Esophagus muscularis mucosa (tissue), 3 donors: ENCODE measurements at regions not wholly inside any gene's neighbourhood (a gene's known extent, or its start where the extent isn't known, plus 50 kb on each side); places are given as distances from the start of the nearest gene placed in this dataset.

Experiments used
- POLR2AphosphoS5 ChIP-seq, 2 donors: sonication (generic); formaldehyde crosslinking; IDR thresholded peaks; one replicate each; pipeline ENCODE4 v1.6.1; 2017; ENCODE audit warnings: antibody characterized with exemption in 2 of 2
- TF ChIP-seq, protein P1 (sequence below), 3 experiments: fragments of 200-600 bp in 2 of 3; fragments of 450-650 bp in 1 of 3; sonication (generic) in 2 of 3; IDR thresholded peaks; one replicate each; pipeline ENCODE4 v1.5.1; 2017 to 2019; ENCODE audit warnings: antibody characterized with exemption in 3 of 3, mild to moderate bottlenecking in 2 of 3, moderate library complexity in 1 of 3

DNA sequence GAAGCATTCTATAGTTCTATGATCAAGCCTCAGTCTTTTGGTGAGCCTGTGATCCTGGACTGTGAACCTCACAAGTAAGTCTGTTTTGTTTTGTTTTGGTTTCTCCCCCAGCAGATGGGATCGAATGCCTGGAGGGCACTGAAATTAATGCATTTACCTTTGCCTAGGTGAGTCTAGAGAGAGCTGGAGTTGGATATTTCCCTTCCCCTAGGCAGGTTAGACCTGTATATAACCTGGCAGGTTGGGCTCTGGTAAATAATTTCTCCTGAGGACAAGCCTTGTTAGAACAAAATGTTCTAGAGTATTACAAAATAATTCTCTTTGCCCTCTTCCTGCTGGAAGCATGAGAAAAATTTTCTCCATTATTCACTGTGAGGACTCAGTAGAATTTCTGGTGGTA is 211.9 kb downstream of the TPRG1 start:
- TF ChIP-seq POLR2AphosphoS5 (IDR thresholded peaks at IDR 0.05) = no peak
- TF ChIP-seq, protein P1, sequence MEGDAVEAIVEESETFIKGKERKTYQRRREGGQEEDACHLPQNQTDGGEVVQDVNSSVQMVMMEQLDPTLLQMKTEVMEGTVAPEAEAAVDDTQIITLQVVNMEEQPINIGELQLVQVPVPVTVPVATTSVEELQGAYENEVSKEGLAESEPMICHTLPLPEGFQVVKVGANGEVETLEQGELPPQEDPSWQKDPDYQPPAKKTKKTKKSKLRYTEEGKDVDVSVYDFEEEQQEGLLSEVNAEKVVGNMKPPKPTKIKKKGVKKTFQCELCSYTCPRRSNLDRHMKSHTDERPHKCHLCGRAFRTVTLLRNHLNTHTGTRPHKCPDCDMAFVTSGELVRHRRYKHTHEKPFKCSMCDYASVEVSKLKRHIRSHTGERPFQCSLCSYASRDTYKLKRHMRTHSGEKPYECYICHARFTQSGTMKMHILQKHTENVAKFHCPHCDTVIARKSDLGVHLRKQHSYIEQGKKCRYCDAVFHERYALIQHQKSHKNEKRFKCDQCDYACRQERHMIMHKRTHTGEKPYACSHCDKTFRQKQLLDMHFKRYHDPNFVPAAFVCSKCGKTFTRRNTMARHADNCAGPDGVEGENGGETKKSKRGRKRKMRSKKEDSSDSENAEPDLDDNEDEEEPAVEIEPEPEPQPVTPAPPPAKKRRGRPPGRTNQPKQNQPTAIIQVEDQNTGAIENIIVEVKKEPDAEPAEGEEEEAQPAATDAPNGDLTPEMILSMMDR (IDR thresholded peaks at IDR 0.05) = no peak
